ENCODE measurements at regions not wholly inside any gene's neighbourhood (a gene's known extent, or its start where the extent isn't known, plus 50 kb on each side); places are given as distances from the start of the nearest gene placed in this dataset.

DNA sequence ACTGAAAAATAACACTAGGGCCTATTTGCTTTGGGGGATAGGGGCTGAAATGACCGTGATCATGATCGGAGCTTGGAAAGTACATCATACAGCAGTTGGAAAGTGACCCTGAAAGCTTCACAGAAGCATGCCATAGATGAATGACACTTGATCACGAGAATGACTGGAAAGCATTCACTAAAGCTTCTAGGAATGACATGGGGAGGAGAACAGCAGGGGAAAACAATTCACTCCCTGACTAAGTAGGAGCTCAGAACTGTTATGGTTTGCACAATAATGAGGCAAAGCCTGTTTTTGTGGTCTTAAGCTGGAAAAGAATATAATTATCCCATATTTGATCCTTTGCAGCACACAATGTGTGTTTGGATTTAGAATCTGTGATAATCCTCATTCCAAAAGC is 237.5 kb downstream of the NOL4 start:
- no peak for TF ChIP-seq POLR2A (IDR thresholded peaks at IDR 0.05; ENCODE audit: low read depth, low read length)
- TF ChIP-seq POLR2AphosphoS5 (IDR thresholded peaks at IDR 0.05; ENCODE audit: low read depth, low read length) = no peak
